ENCODE measurements at regions not wholly inside any gene's neighbourhood (a gene's known extent, or its start where the extent isn't known, plus 50 kb on each side); places are given as distances from the start of the nearest gene placed in this dataset.

DNA sequence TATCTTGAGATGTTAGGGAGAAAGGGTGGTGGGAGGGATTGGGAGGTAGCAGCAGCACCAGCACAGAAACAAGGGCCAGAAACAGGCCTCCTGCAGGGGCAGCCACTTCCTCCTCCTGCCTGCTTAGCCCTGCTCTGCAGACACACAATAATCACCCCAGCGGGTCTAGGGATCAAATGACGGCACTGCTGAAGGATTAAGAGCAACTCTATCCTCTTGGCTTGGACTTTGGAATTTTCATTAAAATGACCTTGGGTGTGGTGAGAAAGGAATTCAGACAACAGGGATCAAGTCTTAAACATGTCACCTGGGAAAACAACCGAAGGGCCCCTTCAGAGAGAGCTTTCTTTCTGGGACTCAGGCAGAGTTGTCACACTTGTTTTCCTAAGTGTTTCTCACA is 353.4 kb downstream of the SPRY1 start:
- no peaks in the 10 kb centered on the region for H3K27me3 ChIP-seq (ENCODE audit: control insufficient read depth, insufficient read depth, low read length)
- H3K79me2 ChIP-seq (ENCODE audit: control insufficient read depth, insufficient read depth, low read length), result no peaks in the 10 kb centered on the region
- H4K20me1 ChIP-seq (ENCODE audit: control insufficient read depth, extremely low read depth, insufficient read depth, low read length), result no peaks in the 10 kb centered on the region
- TF ChIP-seq, protein P1, sequence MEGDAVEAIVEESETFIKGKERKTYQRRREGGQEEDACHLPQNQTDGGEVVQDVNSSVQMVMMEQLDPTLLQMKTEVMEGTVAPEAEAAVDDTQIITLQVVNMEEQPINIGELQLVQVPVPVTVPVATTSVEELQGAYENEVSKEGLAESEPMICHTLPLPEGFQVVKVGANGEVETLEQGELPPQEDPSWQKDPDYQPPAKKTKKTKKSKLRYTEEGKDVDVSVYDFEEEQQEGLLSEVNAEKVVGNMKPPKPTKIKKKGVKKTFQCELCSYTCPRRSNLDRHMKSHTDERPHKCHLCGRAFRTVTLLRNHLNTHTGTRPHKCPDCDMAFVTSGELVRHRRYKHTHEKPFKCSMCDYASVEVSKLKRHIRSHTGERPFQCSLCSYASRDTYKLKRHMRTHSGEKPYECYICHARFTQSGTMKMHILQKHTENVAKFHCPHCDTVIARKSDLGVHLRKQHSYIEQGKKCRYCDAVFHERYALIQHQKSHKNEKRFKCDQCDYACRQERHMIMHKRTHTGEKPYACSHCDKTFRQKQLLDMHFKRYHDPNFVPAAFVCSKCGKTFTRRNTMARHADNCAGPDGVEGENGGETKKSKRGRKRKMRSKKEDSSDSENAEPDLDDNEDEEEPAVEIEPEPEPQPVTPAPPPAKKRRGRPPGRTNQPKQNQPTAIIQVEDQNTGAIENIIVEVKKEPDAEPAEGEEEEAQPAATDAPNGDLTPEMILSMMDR (conservative IDR thresholded peaks at IDR 0.05 in 1 of 2, IDR thresholded peaks at IDR 0.05 in 1 of 2; ENCODE audit: low read depth in 1 of 2, low read length in 2 of 2), result no peak
- TF ChIP-seq EZH2 (IDR thresholded peaks at IDR 0.05; ENCODE audit: low read length, missing control alignments), result no peak
- no peak overlapping the region for H3K9ac ChIP-seq (ENCODE audit: insufficient read depth, low read length)
- no peaks in the 10 kb centered on the region for H3K4me1 ChIP-seq (ENCODE audit: control insufficient read depth, extremely low read depth, insufficient read depth, low read length)
- H3K9me3 ChIP-seq (ENCODE audit: control insufficient read depth, insufficient read depth, low read depth, low read length), result no peaks in the 10 kb centered on the region
- H3K27ac ChIP-seq (ENCODE audit: insufficient read depth, low read length), result no peak overlapping the region
- no peak overlapping the region for H3K4me2 ChIP-seq (ENCODE audit: extremely low read depth, insufficient read depth, low read length)
- peak overlapping the region; percentile 12 for H2AFZ ChIP-seq (ENCODE audit: low read length)
- peak in 1 of 2 donors; percentile 9 for DNase-seq (ENCODE audit: low read depth in 2 of 2)
- H3K4me3 ChIP-seq (replicated peaks in 1 of 4; ENCODE audit: control extremely low read depth in 1 of 4, insufficient read depth in 1 of 4, low read depth in 3 of 4, low read length in 4 of 4), result no peak overlapping the region
- H3K36me3 ChIP-seq (ENCODE audit: control insufficient read depth, insufficient read depth, low read length), result no peaks in the 10 kb centered on the region

DNA sequence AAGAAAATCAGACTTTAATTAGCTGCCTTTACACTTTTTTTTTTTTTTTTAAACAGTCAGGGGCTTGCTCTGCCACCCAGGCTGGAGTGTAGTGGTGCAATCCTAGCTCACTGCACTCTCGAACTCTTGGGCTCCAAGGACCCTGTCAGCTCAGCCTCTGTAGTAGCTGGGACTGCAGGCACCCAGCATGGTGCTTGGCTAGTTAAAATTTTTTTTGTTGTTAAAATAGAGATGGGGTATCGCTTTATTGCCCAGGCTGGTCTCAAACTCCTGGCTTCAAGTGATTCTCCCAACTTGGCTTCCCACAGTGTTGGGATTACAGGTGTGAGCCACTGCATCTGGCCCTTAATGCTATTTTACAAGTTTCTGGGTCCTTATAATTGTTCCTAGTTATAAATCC is 359.1 kb downstream of the SPRY1 start:
- no peak for DNase-seq (ENCODE audit: low read depth in 2 of 2)
- Histone ChIP-seq H4K20me1 (ENCODE audit: control insufficient read depth, extremely low read depth, insufficient read depth, low read length) (no peaks in the 10 kb centered on the region), H3K79me2 (ENCODE audit: control insufficient read depth, insufficient read depth, low read length) (no peaks in the 10 kb centered on the region), H2AFZ (ENCODE audit: low read length) (no peak overlapping the region), H3K4me1 (ENCODE audit: control insufficient read depth, extremely low read depth, insufficient read depth, low read length) (no peaks in the 10 kb centered on the region), H3K27me3 (ENCODE audit: control insufficient read depth, insufficient read depth, low read length) (no peaks in the 10 kb centered on the region), H3K36me3 (ENCODE audit: control insufficient read depth, insufficient read depth, low read length) (no peaks in the 10 kb centered on the region), H3K9me3 (ENCODE audit: control insufficient read depth, insufficient read depth, low read depth, low read length) (no peaks in the 10 kb centered on the region), H3K9ac (ENCODE audit: insufficient read depth, low read length) (no peak overlapping the region), H3K4me3 (replicated peaks in 1 of 4; ENCODE audit: control extremely low read depth in 1 of 4, insufficient read depth in 1 of 4, low read depth in 3 of 4, low read length in 4 of 4) (no peak overlapping the region), H3K27ac (ENCODE audit: insufficient read depth, low read length) (no peak overlapping the region), H3K4me2 (ENCODE audit: extremely low read depth, insufficient read depth, low read length) (no peak overlapping the region)
- no peak for TF ChIP-seq EZH2 (IDR thresholded peaks at IDR 0.05; ENCODE audit: low read length, missing control alignments)
- TF ChIP-seq, protein P1 (conservative IDR thresholded peaks at IDR 0.05 in 1 of 2, IDR thresholded peaks at IDR 0.05 in 1 of 2; ENCODE audit: low read depth in 1 of 2, low read length in 2 of 2), result no peak

GRCh38 chr4:123767806-123768205 is 371.2 kb downstream of the SPRY1 start:
- Histone ChIP-seq H3K79me2 (ENCODE audit: control insufficient read depth, insufficient read depth, low read length) (no peaks in the 10 kb centered on the region), H3K4me1 (ENCODE audit: control insufficient read depth, extremely low read depth, insufficient read depth, low read length) (no peaks in the 10 kb centered on the region), H3K27me3 (ENCODE audit: control insufficient read depth, insufficient read depth, low read length) (no peaks in the 10 kb centered on the region), H3K9me3 (ENCODE audit: control insufficient read depth, insufficient read depth, low read depth, low read length) (no peaks in the 10 kb centered on the region), H4K20me1 (ENCODE audit: control insufficient read depth, extremely low read depth, insufficient read depth, low read length) (no peaks in the 10 kb centered on the region), H3K36me3 (ENCODE audit: control insufficient read depth, insufficient read depth, low read length) (no peaks in the 10 kb centered on the region), H2AFZ (ENCODE audit: low read length) (no peak overlapping the region), H3K4me2 (ENCODE audit: extremely low read depth, insufficient read depth, low read length) (no peak overlapping the region), H3K27ac (ENCODE audit: insufficient read depth, low read length) (no peak overlapping the region), H3K9ac (ENCODE audit: insufficient read depth, low read length) (no peak overlapping the region), H3K4me3 (replicated peaks in 1 of 4; ENCODE audit: control extremely low read depth in 1 of 4, insufficient read depth in 1 of 4, low read depth in 3 of 4, low read length in 4 of 4) (no peak overlapping the region)
- TF ChIP-seq EZH2 (IDR thresholded peaks at IDR 0.05; ENCODE audit: low read length, missing control alignments), result no peak
- TF ChIP-seq, protein P1 (conservative IDR thresholded peaks at IDR 0.05 in 1 of 2, IDR thresholded peaks at IDR 0.05 in 1 of 2; ENCODE audit: low read depth in 1 of 2, low read length in 2 of 2), result no peak
- DNase-seq (ENCODE audit: low read depth in 2 of 2), result peak; percentile 13 to 57

Measured in fibroblast of lung (primary cell).